IPS-NIHi7 (cell line): ENCODE measurements at regions not wholly inside any gene's neighbourhood (a gene's known extent, or its start where the extent isn't known, plus 50 kb on each side); places are given as distances from the start of the nearest gene placed in this dataset.
"Not testable (repeated sequence)": the region's sequence is repeated elsewhere in the genome, so short reads cannot be mapped to it uniquely, and the experiment has no call there.

Experiments used
- DNase-seq: peaks from one replicate; pipeline ENCODE4 v3.0.0; 2012; ENCODE audit warnings: mixed read lengths; ENCODE audit errors: extremely low spot score

DNA sequence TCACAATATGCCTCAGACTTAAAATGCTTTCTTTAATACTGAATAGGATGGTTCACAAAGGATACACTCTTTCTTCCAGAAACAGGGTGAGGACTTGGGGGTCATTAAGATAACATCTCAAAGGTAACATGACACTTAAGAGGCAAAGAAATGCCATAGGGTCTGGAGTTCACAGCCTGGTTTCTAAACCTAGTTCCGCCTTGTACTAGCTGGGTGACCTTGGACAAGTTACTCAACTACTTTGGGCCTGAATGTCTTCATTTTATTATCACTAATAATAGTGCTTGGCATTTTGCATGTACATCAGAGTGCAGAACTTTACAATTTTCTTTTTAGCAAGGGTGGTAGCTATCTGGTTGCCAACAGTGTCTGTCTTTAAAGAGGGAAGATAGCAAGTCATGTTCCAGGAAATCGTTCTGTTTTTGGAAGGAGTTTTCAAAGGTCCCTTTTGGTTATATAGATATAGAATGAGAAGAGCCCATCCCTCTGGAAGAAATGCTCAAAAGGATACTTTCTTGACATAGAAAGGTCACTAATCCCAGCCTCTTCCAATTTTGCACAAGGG, 257.8 kb downstream of the NUAK1 start:
- DNase-seq, result no peak

DNA sequence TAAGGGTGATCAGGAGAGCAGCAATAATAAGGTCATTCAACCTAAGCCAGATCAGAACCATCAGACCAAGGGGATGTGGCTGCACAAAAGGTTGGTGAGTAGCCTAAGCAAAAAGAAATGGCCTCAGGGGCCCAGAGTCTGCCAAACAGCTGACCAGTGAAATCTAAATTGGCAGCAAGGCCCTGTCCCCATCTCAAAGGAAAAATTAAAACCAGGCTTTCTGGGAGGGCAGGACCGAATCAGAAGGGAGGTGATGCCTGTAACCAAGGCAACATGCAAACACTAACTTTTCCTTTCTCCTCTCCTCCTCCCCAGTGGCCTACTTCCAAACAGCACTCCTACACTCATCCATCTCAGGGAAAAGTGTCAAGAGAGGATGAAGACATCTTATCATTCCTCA, 256.4 kb downstream of the NUAK1 start:
- DNase-seq, result no peak

DNA sequence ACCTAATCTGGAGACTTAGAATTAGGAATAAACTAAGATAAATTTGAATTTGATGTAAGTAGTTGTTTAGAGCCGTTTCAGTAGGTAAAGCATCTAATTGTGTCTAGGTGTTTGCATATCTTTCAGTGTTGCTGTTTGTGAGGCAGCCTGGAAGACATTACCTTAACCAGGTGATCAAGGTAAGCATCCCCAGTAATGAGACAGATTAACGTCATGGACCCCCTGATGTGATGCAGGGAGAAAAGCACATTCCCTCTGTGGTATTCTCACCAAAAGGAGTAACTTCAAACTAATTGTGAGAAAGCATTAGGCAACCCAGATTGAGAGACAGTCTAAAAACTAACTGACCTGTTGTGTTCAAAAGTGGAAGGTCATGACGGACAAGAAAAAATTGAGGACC, 251.6 kb downstream of the NUAK1 start:
- DNase-seq, result no peak

DNA sequence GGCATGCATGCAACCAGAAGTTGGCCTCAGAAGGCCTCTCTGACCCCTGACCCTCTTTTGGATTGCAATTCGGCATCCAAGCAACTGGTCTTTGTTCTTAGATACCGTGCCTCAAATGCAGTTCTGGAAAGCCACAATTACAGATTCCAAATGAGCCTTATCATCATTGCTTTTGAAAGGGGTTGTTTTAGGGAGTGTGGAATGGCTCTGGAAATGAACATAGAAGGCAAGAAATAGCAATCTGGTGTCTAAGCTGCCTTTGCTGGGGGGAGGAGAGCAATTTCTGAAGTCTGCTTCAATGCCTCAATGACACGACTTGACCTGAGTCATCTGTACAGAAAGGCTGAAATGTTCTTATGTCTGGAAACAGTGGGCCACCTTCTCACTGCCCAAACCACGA, 250.1 kb downstream of the NUAK1 start:
- no peak for DNase-seq

DNA sequence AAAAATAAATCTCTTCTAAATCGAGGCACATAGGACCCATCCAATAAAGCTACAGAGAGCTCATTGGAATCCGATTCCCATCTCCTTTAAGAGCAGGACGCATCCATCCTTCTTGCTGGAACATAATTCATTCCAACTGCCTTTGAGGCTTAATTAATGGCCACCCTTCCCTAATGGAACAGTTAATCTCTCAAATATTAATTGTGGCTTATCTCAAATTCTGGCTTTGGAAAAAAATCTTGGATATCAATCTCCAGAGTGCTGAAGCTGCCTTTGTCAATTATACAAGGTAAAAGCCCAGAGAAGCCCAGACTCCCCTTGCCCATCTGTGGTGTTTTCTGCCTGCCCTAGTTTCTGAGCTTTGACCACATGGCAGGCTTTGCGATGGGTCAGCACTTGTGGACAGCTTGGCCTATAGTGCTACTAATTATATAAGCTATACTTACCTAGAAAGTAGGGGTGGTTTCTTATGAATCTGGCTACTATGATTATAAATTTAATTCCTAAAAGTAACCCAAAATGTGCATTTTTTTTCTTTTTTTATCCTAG, 246.3 kb downstream of the NUAK1 start:
- no peak for DNase-seq

DNA sequence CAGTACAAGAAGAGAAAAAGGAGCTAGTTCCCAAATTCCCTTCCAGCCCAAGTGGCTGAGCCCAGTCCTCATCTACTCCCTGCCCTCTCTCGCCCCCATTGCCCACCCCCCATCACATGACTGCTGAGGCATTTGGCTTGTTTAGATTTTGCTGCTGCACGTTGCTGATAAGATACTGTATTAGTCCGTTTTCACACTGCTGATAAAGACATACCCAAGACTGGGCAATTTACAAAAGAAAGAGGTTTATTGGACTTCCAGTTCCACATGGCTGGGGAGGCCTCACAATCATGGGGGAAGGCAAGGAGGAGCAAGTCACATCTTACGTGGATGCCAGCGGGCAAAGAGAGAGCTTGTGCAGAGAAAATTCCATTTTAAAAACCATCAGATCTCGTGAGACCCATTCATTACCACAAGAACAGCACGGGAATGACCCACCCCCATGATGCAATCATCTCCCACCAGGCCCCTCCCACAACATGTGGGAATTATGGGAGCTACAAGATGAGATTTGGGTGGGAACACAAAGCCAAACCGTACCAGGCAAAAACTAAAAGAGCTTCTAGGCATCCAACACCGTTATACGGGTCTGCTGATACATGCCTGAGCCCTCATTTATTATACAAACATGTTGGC, 243.4 kb downstream of the NUAK1 start:
- not testable (repeated sequence) for DNase-seq

DNA sequence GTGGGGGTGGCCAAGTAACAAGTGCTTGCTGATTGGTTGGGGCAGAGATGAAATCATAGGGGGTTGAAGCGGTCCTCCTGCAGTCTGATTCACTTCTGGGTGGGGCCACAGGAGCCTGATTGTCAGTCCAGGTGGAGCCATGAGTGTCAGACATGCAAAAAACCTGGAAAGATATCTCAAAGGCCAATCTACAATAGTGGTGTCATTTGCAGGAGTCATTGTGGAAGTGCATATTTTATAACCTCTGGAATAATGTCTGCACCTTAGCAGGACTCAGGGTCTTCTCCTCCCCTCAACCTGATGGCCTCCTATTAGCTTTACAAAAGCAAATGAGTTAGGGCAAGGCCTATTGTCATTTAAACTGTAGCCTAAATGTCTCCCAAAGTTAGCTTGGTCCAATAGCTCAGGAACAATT, 241.4 kb downstream of the NUAK1 start:
- no peak for DNase-seq

DNA sequence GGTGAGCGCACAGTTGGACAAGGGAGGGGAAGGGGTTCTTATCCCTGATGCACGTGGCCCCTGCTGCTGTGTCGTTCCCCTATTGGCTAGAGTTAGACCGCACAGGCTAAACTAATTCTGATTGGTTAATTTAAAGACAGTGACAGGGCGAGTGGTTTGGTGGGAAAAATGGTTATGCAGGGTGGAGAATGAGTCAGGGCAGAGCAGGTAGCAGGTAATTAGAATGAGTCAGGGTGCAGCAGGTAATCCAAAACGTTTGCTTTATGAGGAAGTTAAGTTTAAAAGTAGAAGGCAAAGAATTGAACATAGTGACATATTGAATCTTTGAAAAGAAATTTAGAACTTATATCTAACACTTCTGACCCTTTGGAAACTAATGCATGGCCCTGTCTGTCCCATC, 240.5 kb downstream of the NUAK1 start:
- DNase-seq, result not testable (repeated sequence)

DNA sequence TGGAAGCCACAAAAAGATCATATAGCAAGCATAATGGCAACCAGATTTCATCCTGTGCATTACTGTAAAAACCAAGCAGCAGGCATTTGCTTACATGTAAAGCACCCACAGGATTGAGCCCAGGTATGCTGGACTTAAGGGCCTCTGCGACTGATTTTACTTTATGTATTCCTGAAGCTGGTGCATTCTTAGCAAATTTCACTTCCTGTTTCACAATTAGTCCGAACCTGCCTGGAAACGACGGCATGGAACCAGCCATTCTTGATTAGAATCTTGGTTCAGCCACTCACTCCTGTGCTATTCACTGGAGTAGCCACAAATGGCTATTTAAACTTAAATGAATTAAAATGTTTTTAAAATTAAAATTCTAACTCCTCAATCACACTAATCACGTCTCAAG, 239.2 kb downstream of the NUAK1 start:
- no peak for DNase-seq

DNA sequence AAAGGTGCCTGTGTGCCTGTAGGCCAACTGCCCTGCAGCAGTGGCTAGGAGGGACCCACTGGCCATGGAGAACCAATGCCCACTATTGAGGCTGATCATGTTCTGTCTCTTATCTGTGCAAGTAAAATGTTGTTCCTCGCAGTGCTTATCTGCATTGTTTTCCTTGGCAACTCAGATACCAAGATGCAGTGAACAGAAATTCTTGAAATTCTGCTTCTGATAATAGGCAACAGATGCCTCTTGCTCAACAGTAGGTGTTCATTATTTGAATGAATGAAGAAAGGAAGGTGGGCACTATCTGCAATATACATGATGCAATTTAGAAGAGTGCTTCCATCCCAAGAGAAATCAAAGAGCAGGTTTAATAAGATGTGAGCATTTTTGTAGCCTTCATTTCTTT, 232.2 kb downstream of the NUAK1 start:
- DNase-seq, result no peak

DNA sequence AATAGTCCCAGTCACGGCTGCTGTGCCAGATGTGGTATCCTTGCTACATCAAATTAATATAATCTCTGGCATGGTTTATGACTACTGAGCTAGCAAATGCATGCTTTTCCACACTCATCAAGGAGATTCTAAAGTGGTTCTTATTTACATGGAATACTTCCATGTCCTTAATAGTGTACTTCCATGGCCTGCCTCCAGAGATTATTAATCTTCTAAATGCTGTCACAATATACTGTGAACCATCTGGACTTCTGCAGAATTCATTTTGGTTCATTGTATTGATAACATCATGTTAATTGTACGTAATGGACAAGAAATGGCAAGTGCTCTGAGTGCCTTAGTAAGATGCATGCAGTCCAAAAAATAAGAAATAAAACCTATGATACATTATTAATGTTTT, 230.8 kb downstream of the NUAK1 start:
- DNase-seq, result no peak

DNA sequence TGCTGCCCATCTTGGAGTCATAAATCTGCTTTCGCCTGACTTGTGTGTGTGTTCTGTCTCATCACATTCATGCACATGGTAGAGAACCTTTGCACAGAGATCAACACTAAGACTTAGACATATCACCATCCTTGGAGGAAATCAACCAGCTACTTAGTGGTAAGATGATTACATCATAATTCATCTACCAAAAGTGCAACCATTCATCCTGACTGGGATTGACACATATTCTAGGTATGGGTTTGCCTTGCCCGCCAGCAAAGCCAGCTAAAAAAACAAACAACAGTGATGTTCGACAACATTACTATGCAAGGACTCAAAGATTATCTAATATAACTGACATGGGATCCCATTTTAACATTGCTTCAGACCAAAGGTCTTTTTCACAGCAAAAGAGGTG, 228.7 kb downstream of the NUAK1 start:
- no peak for DNase-seq

DNA sequence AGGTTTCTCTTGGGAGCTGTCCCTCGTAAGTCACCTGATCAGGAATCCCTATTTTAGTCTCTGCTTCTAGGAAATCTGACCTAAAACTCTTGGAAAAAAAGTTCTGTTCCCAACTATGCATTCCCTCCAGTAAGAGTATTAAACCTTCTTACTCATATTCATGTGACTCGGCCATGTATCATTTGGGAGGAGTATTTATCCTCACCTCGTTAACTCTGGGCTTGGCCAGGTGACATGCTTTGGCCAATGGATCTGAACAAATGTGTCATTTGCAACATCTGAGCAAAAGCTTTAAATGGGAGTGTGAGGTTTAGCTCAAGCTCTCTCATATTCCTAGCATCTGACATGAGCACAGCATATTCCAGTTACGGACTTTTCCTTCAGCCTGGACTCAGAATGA, 226.8 kb downstream of the NUAK1 start:
- no peak for DNase-seq

DNA sequence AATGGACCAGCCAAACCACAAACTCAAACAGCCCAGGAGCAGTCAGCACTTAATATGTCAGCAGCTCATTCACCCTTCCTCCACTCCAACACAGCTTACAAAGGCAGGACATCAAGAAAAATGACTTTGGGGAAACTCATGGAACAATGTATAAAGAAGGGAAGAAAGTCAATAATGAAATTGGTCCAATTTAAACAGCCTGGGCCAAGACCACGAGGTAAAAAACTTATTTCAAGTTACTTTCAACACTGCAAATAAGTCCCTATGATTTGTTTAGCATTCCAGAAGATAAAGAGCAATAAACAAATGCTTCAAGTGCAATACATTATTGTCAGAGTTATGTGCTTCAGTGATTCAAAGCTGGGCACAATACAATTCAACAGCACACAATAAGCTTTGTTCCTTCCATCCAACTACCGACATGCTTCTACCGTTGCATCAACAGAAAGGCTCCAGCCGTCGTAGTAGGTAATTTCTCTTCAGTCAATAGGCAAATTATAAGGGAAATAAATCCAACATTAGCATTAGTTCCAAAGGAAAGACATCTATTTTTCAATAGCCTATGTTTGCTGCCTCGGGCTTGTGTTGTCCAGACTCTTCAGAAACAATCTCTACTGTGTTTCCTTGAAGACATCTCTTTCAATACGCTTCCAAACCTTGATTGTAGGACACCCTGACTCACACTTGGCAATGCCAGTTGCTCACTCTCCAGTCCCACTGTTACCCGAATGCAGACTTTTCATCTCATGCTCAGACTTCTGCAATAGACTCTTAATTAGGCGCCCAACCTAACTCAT, 225.7 kb downstream of the NUAK1 start:
- DNase-seq, result no peak

DNA sequence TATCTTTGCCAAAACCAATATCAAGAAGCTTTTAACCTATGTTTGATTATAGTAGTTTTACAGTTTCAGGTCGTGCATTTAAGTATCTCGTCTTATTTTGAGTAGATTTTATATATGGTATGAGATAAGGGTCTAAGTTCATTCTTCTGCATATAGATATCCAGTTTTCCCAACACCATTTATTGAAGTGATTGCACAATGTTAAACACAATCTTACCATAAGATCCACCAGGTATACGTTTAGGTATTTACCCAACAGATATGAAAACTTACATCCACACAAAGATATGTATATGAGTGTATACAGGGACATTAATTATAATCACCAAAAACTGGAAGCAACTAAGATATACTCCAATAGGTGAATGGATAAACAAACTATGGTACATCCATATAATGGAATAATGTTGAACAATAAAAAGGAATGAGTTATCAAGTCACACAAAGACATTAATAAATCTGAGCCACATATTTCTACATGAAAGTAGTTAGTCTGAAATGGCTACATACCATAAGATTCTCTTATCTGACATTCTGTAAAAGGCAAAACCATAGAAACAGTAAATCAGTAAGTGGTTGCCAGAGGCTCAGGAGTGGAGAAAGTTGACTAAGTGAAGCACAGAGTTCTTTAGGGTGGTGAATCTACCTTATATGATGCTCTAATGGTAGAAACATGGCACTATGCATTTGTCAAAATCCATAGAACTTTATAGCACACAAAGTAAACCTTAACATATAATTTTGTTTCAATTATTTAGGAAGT, 222.6 kb downstream of the NUAK1 start:
- no peak for DNase-seq

DNA sequence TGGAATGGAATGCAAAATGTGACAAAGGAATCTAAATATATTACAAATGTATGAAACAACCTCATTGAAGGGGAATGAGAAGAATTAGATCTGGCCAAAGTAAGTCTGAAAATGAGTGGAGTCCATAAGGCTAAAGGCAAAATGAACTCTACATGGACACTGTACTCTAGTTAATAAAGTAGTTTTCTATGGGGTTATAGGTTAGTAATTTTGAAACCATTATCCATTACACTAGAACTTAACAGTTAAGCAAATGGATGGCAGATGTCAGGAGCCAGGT, 222.1 kb downstream of the NUAK1 start:
- no peak for DNase-seq

DNA sequence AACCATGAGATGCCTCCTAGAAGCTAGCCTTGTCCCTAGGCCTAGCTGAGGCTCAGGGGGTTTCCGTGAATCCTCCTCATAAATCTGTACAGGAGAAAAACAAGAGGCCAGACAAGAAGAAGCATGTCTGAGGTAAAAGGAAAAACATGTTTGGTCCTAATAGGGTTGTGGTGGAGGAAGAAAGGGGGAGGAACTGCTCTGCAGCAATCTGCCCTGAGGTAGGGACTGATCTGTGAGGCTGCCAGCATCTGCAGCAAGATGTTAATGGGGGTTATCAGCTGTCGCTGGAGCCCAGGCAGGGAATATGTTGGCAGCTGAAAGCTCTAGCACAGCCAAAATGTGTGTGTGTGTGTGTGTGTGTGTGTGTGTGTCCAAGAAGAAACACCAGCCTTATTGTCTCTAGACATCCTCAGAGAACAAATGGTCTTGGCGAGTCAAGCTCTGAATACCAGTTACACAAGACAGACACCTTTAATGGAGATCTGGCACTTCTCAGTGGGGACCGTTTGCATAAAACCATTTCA, 218.5 kb downstream of the NUAK1 start:
- no peak for DNase-seq

DNA sequence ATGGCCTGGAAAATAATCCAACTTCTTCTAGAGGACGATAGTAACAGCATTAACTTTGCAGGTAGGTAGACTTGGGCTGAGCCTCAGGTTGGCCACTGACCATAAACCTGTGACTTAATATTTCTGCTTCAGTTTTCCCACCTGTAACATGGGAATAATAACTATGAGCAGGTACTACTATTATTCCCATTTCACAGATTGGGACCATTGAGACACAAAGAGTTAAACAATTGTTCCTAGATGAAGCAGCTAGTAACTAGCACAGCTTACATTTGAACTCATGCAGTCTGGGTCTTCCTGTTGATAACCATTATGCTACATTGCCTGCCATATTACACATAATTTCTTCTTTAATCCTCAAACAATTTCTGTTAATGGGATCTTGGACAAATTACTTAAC, 217.7 kb downstream of the NUAK1 start:
- DNase-seq, result no peak

DNA sequence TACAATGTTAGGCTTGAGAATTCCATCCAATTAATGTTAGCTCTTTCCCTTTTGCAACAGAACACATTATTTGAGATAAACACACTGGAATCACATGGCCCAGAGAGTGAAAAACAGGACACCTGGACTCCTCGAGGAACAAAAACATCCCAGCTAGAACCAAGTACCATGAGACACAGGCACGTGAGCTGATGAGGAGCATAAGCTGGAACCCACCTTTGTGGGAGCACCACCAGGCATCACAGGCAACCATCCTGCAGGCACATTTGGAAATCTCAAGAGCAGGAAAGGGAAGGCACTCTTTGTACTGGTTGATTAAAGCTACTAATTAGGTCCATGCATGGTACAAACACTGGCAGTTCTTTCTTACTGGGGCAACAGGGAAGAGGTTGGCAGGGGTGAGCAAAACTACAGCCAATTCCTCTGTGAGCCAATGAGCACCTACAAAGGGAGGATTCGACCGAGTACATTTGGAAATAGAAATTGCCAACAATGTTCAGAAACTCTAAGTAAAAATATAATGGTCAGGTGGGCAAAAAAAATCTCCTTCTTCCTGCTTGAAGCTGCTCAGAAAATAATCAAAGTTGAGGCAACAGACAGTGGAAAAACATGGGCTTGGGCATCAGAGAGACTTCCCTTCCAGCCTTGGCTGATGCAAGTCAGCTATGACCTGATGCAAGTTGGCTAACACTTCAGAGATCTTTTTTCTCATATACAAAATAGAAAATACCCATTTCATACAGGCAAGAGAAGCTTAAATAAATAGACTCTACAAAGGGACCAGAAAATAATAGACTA, 216.7 kb downstream of the NUAK1 start:
- no peak for DNase-seq

DNA sequence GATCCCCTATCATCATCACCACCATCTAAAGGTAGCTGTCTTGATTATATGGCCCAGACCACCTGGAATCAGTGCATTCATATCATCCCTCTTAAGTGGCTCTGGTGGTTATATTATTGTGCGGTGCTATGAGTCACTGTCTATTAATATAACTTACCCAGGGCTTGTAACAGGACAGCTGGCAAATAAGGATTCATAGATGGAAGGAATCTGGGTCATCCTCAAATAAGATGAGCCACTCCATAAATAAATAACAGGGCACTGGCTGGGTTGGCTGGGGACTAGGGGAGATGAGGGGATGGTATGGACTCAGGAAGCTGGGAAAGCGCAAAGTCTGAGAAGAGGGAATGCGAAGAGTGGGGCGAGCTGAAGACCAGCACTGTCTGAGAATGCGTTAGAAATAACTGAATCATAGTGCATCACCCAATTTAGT, 216.1 kb downstream of the NUAK1 start:
- DNase-seq, result no peak

DNA sequence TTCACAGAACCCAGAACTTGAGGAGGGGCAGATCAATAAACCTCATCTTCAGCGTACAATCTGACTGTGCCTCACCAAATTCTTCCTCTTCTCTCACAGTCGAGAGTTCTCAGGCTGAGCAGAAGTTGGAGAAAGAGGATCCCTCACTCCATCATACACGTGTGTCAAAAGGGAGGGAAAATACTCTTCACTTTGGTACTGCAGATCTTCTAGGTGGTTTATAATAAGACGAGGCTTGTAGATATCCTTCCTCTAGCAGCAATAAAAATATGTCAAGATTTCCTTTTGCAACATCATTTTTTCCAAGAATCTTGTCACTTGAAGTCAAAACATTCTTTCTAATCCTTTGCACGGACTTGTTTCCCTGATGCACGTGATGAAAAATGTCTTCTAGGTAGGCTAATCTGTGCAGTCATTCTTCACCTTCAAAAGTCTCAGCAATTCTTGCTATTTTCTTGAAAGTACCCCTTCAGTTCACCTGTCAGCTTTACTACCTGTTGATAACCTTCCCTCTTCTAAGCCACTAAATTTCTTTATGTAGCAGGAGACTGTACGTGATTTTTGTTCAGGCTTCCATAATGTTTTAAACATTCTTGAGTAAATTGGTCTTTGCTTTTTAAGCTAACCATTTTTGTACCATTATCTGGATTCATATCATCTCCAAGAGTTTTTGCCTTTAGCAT, 214.1 kb downstream of the NUAK1 start:
- DNase-seq, result no peak
